ENCODE measurements at regions not wholly inside any gene's neighbourhood (a gene's known extent, or its start where the extent isn't known, plus 50 kb on each side); places are given as distances from the start of the nearest gene placed in this dataset.

- DNase-seq = no peak
Observed at GRCh38 chr9:28651050-28651722, 1077.9 kb upstream of the C9orf72 start.

DNA sequence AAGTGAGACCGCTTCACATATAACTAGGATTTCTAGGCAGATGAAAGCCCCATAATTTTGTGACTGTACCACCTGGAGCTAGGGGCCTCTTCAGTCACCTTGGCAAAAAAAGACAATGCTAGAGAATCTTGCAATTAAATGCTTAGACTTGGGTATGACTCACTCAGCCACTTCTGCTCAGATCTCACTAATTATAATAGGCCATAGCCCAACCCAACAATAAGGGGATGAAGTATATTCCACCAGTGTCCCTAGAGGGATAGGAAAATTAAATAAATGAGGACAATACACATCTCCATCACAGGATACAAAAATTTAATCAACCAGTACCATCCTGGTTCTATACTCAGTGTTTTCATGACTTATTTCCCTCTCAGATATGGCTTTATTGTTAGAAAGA, 1079.9 kb upstream of the C9orf72 start:
- DNase-seq = peak in 1 of 3 experiments; percentile 10

DNA sequence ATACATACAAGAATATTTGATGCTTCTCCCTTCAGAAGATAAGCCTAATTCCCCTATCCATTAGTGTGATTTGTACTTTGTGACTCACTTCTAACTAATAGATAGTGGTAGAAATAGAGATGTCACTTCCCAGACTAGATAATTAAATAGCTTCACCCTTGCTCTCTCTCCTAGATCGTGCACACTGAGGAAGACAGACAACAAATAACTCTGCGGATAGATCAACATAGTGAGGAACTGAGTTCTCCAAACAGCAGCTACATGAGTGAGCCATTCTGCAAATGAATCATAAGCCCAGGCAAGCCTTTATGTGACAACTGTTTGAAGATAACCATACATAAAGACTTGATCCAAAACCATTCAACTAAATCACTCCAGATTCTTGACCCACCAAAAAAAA, 1083.4 kb upstream of the C9orf72 start:
- DNase-seq = no peak

- DNase-seq = no peak
Observed at GRCh38 chr9:28661853-28662252, 1088.6 kb upstream of the C9orf72 start.

DNA sequence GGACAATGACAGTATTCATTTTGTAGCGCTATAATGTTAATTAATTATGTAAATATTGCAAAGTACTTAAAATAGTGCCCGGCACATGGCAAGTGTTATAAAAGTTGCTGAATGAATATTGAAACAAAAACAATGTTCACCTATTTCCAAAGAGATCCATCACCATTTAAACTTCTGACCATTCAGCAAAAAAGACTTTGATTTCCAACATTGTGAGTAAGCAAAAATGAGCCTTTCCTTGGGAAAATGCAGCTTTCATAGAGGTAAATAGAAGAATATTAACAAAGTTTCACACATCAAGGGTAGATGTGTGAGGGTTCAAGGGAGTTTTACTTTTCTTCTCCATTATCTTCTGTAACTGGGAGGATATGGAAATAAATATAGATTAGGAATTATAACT, 1089.4 kb upstream of the C9orf72 start:
- DNase-seq = no peak

GRCh38 chr9:28668158-28668557, 1094.9 kb upstream of the C9orf72 start:
- DNase-seq = no peak

DNA sequence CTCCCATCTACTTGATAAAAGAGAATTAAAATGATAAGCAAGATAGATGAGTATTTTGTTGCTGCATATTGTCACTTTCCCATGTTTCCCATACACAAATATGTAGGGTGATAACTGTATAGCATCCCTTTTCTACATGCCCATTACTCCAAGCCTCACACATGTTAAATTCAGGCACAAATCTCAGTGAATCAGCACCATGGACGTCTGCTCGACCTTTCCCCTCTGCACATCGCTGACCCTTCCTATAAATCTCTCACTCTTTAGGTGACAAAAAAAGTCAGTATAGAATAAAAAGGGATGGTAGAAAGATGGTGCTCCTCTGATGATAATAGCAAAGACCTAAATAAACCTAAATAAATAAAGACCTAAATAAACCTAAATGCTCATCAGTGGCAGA, 1097.7 kb upstream of the C9orf72 start:
- DNase-seq = no peak

GRCh38 chr9:28678097-28678496, 1104.8 kb upstream of the C9orf72 start:
- DNase-seq = no peak

GRCh38 chr9:28688172-28688571, 1114.9 kb upstream of the C9orf72 start:
- peak in 2 of 3 experiments; percentile 15 to 73 for DNase-seq

- DNase-seq = no peak
Observed at GRCh38 chr9:28692012-28692411, 1118.7 kb upstream of the C9orf72 start.

GRCh38 chr9:28696960-28697359, 1123.7 kb upstream of the C9orf72 start:
- no peak for DNase-seq

GRCh38 chr9:28699632-28700031, 1126.4 kb upstream of the C9orf72 start:
- DNase-seq = no peak

DNA sequence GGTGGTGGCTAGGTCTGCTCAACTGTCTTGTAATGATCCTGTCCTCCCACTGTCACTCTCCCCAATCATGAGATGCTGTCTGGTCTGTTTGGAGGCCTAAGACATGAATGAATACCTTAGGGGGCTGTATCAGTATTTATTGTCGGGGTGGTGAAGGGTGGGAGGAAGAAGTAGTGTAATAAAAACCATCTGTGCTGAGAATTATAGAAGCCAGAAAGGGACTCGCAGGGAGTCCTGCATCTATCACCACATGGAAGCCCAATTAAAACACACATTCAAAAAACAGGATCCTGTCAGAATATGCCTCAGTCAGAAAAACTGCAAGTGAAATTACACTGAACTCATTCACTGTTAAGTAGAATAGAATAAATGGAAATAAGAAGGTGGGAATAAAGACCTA, 1134.3 kb upstream of the C9orf72 start:
- no peak for DNase-seq

GRCh38 chr9:28714188-28714587, 1140.9 kb upstream of the C9orf72 start:
- DNase-seq = no peak

GRCh38 chr9:28718226-28718625, 1144.9 kb upstream of the C9orf72 start:
- DNase-seq = no peak

- DNase-seq = no peak
Observed at GRCh38 chr9:28720746-28721145, 1147.5 kb upstream of the C9orf72 start.

GRCh38 chr9:28730111-28730510, 1156.8 kb upstream of the C9orf72 start:
- no peak for DNase-seq

DNA sequence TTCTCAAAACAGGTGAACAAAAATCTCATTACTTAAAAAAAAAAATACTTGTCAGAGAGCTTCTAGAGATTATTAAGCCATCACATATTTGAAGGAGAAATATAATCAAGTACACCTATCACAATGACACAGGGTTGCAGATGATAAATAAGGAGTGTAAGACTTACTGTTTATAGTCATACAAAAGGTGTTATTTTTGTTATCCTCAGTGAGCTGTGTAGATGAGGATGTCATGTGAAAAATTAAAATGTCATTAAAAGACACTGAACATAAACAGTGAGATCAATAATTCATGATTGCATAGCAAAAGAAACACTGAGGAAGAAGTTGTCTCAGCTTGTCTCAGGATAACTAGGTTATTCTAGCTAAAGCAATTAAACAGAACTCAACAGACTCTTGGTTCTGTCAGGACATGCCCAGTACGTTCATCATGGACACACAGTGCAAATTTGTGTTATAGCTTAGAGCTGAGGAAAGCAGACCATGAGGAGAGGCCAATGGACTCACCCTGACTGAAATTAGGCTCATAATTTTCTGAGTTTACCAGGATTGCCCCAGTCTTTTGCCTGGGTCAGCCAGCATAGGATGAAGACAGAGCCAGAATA, 1162.6 kb upstream of the C9orf72 start:
- DNase-seq = peak; percentile 9 to 49 (median 10)

DNA sequence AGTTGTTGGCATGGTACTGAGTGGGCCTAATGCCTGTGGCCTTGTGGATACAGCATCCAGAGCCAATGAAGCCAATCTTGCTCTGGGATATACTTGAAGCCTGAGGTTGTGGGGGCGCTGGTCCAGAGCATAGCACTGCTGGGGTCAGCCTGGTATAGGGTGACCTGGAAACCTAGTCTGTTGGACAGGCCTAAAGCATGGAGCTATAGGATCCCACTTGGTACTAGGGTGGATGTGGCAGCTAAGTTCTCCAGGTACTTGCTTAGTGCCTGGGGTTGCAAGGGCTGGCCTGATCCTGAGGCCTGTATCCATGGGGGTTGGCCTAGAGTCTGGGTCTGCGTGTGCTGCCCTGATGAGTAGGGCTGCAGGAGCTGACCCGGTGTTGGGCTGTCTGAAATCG, 1168.2 kb upstream of the C9orf72 start:
- DNase-seq = no peak

GRCh38 chr9:28747351-28747985, 1174.2 kb upstream of the C9orf72 start:
- DNase-seq = no peak

GRCh38 chr9:28750136-28750535, 1176.9 kb upstream of the C9orf72 start:
- no peak for DNase-seq

DNA sequence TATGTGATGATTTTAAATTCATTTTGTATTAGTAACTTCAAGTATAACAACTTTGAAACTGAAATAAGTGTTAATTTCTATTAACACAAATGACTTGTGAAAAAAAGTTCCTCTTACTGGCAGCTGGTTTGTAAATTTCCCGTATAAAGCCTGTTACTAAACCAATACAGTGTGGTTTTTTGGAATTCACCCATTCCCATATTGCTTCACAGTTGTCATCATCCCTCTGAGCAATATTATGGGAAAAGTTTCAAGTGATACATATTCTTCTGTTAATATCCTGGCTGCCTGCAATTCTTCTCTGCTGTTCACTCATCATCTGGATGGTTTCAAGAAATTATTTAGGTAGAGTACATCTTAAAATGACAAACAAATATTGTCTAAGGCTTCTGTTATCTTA, 1185.1 kb upstream of the C9orf72 start:
- no peak for DNase-seq

- no peak for DNase-seq
Observed at GRCh38 chr9:28758971-28759370, 1185.7 kb upstream of the C9orf72 start.

DNA sequence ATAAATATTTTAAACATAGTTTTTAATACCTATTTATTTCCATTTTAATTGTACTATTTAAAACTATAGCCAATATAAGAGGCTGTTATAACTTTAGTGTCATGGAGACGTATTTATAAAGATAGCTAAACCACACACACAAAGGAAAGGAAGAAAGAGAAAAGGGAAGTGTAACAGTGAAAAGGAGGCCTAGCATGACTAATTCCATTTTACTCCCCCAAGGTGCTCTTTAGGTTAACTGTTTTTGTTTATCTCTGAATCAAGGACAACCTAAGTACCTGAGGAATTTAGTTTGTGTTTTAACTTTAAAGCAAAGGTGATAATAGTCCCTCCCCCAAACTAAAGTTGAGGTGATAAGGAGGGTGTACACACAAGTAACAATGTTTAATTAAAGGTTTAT, 1188.9 kb upstream of the C9orf72 start:
- DNase-seq = no peak

GRCh38 chr9:28764532-28764931, 1191.3 kb upstream of the C9orf72 start:
- no peak for DNase-seq
